CD4-positive, alpha-beta T cell treated with Interleukin-12 subunit alpha and Interleukin-12 subunit beta, for 1 hour (primary cell): ENCODE measurements at regions not wholly inside any gene's neighbourhood (a gene's known extent, or its start where the extent isn't known, plus 50 kb on each side); places are given as distances from the start of the nearest gene placed in this dataset.

Experiments
- DNase-seq: peaks from one replicate; pipeline ENCODE4 v3.0.0-alpha.2; 2020

GRCh38 chr22:48587236-48587865 lies 1240.3 kb downstream of the BRD1 start:
- no peak for DNase-seq

- no peak for DNase-seq
Observed at GRCh38 chr22:48586799-48587185, 1240.9 kb downstream of the BRD1 start.

GRCh38 chr22:48585916-48586798 lies 1241.5 kb downstream of the BRD1 start:
- no peak for DNase-seq

GRCh38 chr22:48584170-48584569 lies 1243.5 kb downstream of the BRD1 start:
- DNase-seq, result no peak

- DNase-seq, result no peak
Observed at GRCh38 chr22:48581796-48582469, 1245.7 kb downstream of the BRD1 start.

GRCh38 chr22:48581205-48581766 lies 1246.4 kb downstream of the BRD1 start:
- no peak for DNase-seq

- DNase-seq, result no peak
Observed at GRCh38 chr22:48580481-48580970, 1247.1 kb downstream of the BRD1 start.

GRCh38 chr22:48579928-48580309 lies 1247.8 kb downstream of the BRD1 start:
- no peak for DNase-seq

GRCh38 chr22:48579043-48579927 lies 1248.4 kb downstream of the BRD1 start:
- DNase-seq, result no peak

- DNase-seq, result no peak
Observed at GRCh38 chr22:48578138-48579042, 1249.3 kb downstream of the BRD1 start.

GRCh38 chr22:48577691-48578090 lies 1250.0 kb downstream of the BRD1 start:
- DNase-seq, result no peak

GRCh38 chr22:48577014-48577690 lies 1250.5 kb downstream of the BRD1 start:
- DNase-seq, result no peak

- no peak for DNase-seq
Observed at GRCh38 chr22:48576333-48577013, 1251.2 kb downstream of the BRD1 start.

- no peak for DNase-seq
Observed at GRCh38 chr22:48575618-48576332, 1251.9 kb downstream of the BRD1 start.

GRCh38 chr22:48574776-48575617 lies 1252.7 kb downstream of the BRD1 start:
- DNase-seq, result no peak

- DNase-seq, result no peak
Observed at GRCh38 chr22:48573766-48574165, 1253.9 kb downstream of the BRD1 start.

GRCh38 chr22:48572951-48573350 lies 1254.7 kb downstream of the BRD1 start:
- no peak for DNase-seq

GRCh38 chr22:48570912-48571311 lies 1256.8 kb downstream of the BRD1 start:
- DNase-seq, result no peak
